SU-DHL-6 (cell line): ENCODE measurements at regions not wholly inside any gene's neighbourhood (a gene's known extent, or its start where the extent isn't known, plus 50 kb on each side); places are given as distances from the start of the nearest gene placed in this dataset.

Experiments used
- CTCF ChIP-seq: fragments of 200-600 bp; sonication (generic); IDR thresholded peaks from one replicate; pipeline ENCODE4 v1.5.1; 2017; ENCODE audit warnings: antibody characterized with exemption, mild to moderate bottlenecking, low read length, moderate library complexity; ENCODE audit not compliant: insufficient read depth, poor library complexity, severe bottlenecking
- EZH2phosphoT487 ChIP-seq: fragments of 200-600 bp; sonication (generic), shearing (Covaris generic); conservative IDR thresholded peaks from 2 replicates; pipeline ENCODE4 v1.6.1; 2018; ENCODE audit warnings: mild to moderate bottlenecking, antibody characterized with exemption, low read length, moderate library complexity, mixed read lengths

DNA sequence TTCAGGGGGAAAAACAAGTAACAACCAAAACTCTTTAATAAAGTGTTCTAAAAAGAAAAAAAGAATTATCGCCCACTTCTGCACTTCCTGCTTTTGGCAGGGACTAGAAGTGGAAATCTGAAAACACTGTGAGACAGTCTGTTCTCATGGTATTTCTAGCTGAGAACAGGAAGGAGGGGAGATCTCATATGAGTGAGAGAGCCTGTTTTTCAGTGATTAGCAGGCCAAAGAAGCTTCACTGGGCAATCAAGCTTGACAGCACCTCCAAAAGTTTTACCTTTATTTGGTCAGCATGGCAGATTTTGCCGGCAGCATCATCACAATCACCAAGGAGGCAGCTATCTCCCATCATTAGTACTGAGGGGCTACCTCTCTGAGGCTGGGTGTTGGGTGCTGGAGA, 79.5 kb upstream of the ATXN1 start:
- TF ChIP-seq CTCF: no peak
- no peak for TF ChIP-seq EZH2phosphoT487
